IMR-90 (cell line): ENCODE measurements at regions not wholly inside any gene's neighbourhood (a gene's known extent, or its start where the extent isn't known, plus 50 kb on each side); places are given as distances from the start of the nearest gene placed in this dataset.

ENCODE experiments used
- ATAC-seq: fragments of 200-7000 bp; cut with Tn5 transposase; 2 replicates; pipeline ENCODE4 v1.9.1; 2020; ENCODE audit warnings: low read depth, mild to moderate bottlenecking, moderate library complexity
- BruUV-seq: library from RNA; stranded (reverse); fragments of 400-500 nt; replicated peaks from 2 replicates; lab custom pipeline; 2021; lab: Mats Ljungman, UMichigan
- CTCF ChIA-PET: fragments of 300-600 bp; formaldehyde crosslinking; extraction: SDS; loops from one replicate; lab custom pipeline; 2021; ENCODE audit warnings: antibody characterized with exemption; lab: Yijun Ruan, JAX
- POLR2A ChIA-PET: fragments of 300-600 bp; sonication (Branson Sonifier 250); formaldehyde crosslinking; loops from one replicate; lab custom pipeline; 2022; ENCODE audit warnings: antibody characterized with exemption; ENCODE audit not compliant: unreplicated experiment; lab: Charles Lee
- DNase-seq: peaks from one replicate; pipeline ENCODE4 v3.0.0; 2013
- H2AFZ ChIP-seq: replicated peaks from 2 replicates; pipeline ENCODE3; 2013; ENCODE audit warnings: low read length, mild to moderate bottlenecking; ENCODE audit not compliant: poor library complexity
- H2AK5ac ChIP-seq: 2 replicates; pipeline ENCODE4 v1.6.1; 2013; ENCODE audit warnings: low read depth, low read length, inconsistent platforms
- H2AK9ac ChIP-seq: replicated peaks from 2 replicates; pipeline ENCODE3; 2013; ENCODE audit warnings: mild to moderate bottlenecking, low read depth, low read length, moderate library complexity; ENCODE audit not compliant: poor library complexity
- H2BK120ac ChIP-seq: 2 replicates; pipeline ENCODE4 v1.6.1; 2013; ENCODE audit warnings: low read depth, low read length, inconsistent platforms
- H2BK15ac ChIP-seq: 3 replicates; pipeline ENCODE4 v1.6.1; 2013; ENCODE audit warnings: low read depth, low read length, inconsistent platforms
- H2BK20ac ChIP-seq: 2 replicates; pipeline ENCODE4 v1.6.1; 2013; ENCODE audit warnings: low read depth, mild to moderate bottlenecking, inconsistent platforms, low read length, moderate library complexity
- H2BK5ac ChIP-seq: 2 replicates; pipeline ENCODE4 v1.6.1; 2013; ENCODE audit warnings: mild to moderate bottlenecking, low read depth, low read length, inconsistent platforms; ENCODE audit not compliant: poor library complexity, severe bottlenecking
- H3K14ac ChIP-seq: replicated peaks from 2 replicates; pipeline ENCODE4 v1.6.1; 2013; ENCODE audit warnings: low read depth, low read length, inconsistent platforms
- H3K18ac ChIP-seq: 2 replicates; pipeline ENCODE4 v1.6.1; 2013; ENCODE audit warnings: low read depth, low read length, control low read depth
- H3K23ac ChIP-seq: 2 replicates; pipeline ENCODE4 v1.6.1; 2013; ENCODE audit warnings: low read depth, low read length, inconsistent platforms
- H3K27ac ChIP-seq: 2 replicates; pipeline ENCODE4 v1.5.1; 2013; ENCODE audit warnings: mild to moderate bottlenecking, control low read depth, low read length; ENCODE audit not compliant: insufficient read depth
- H3K27me3 ChIP-seq: 2 replicates; pipeline ENCODE4 v1.6.1; 2013; ENCODE audit warnings: low read length; ENCODE audit not compliant: control insufficient read depth, insufficient read depth
- H3K36me3 ChIP-seq: 2 replicates; pipeline ENCODE4 v1.6.1; 2013; ENCODE audit warnings: low read length, mixed read lengths; ENCODE audit not compliant: control insufficient read depth, insufficient read depth
- H3K4ac ChIP-seq: 2 replicates; pipeline ENCODE4 v1.6.1; 2013; ENCODE audit warnings: low read depth, low read length, inconsistent platforms
- H3K4me1 ChIP-seq: 2 replicates; pipeline ENCODE4 v1.6.1; 2013; ENCODE audit warnings: low read length, mixed read lengths; ENCODE audit not compliant: control insufficient read depth, insufficient read depth
- H3K4me2 ChIP-seq: 2 replicates; pipeline ENCODE4 v1.6.1; 2013; ENCODE audit warnings: low read depth, mild to moderate bottlenecking, control low read depth, low read length, moderate library complexity
- H3K4me3 ChIP-seq: 2 replicates; pipeline ENCODE4 v1.5.1; 2013; ENCODE audit warnings: low read depth, mild to moderate bottlenecking, control low read depth, low read length, moderate library complexity; ENCODE audit not compliant: insufficient read depth
- H3K56ac ChIP-seq: 2 replicates; pipeline ENCODE4 v1.6.1; 2013; ENCODE audit warnings: low read length, inconsistent platforms; ENCODE audit not compliant: insufficient read depth; ENCODE audit errors: extremely low read depth
- H3K79me1 ChIP-seq, 2 experiments: 2 replicates each; pipeline ENCODE4 v1.6.1; 2013; ENCODE audit warnings: low read length in 2 of 2, inconsistent platforms in 1 of 2, low read depth in 1 of 2
- H3K9ac ChIP-seq: 2 replicates; pipeline ENCODE4 v1.6.1; 2013; ENCODE audit warnings: low read depth, low read length, control low read depth
- H3K9me1 ChIP-seq: 2 replicates; pipeline ENCODE4 v1.6.1; 2013; ENCODE audit warnings: low read length, inconsistent platforms; ENCODE audit not compliant: insufficient read depth
- H3K9me3 ChIP-seq: 2 replicates; pipeline ENCODE4 v1.6.1; 2013; ENCODE audit warnings: low read length; ENCODE audit not compliant: control insufficient read depth, insufficient read depth
- H4K20me1 ChIP-seq: 2 replicates; pipeline ENCODE4 v1.6.1; 2013; ENCODE audit warnings: low read length, inconsistent platforms; ENCODE audit not compliant: insufficient read depth
- H4K5ac ChIP-seq: 2 replicates; pipeline ENCODE4 v1.6.1; 2013; ENCODE audit warnings: mild to moderate bottlenecking, low read depth, low read length, control low read depth
- H4K8ac ChIP-seq, 2 experiments: 2 replicates each; pipeline ENCODE4 v1.6.1; 2013; ENCODE audit warnings: low read depth in 2 of 2, low read length in 2 of 2, control low read depth in 1 of 2, inconsistent platforms in 1 of 2
- H4K91ac ChIP-seq: 2 replicates; pipeline ENCODE4 v1.6.1; 2013; ENCODE audit warnings: low read depth, low read length, inconsistent platforms; ENCODE audit not compliant: insufficient read depth
- CEBPB ChIP-seq: IDR thresholded peaks from 2 replicates; pipeline ENCODE4 v1.6.1; 2012; ENCODE audit warnings: low read depth, low read length, improper control_type of control experiment
- CTCF ChIP-seq: conservative IDR thresholded peaks from 2 replicates; pipeline ENCODE4 v1.5.1; 2012; ENCODE audit warnings: mild to moderate bottlenecking, low read depth, low read length, improper control_type of control experiment
- ELK1 ChIP-seq: fragments of 150-350 bp; IDR thresholded peaks from 2 replicates; pipeline ENCODE4 v1.6.1; 2016; ENCODE audit warnings: low read depth, mild to moderate bottlenecking, low read length, moderate library complexity, borderline replicate concordance
- MAZ ChIP-seq: IDR thresholded peaks from 2 replicates; pipeline ENCODE4 v1.6.1; 2012; ENCODE audit warnings: low read depth, mild to moderate bottlenecking, low read length, improper control_type of control experiment, moderate library complexity, borderline replicate concordance
- RAD21 ChIP-seq: IDR thresholded peaks from 2 replicates; pipeline ENCODE4 v1.6.1; 2012; ENCODE audit warnings: low read length, improper control_type of control experiment
- WGBS, 2 experiments: methylation state at CpG; one replicate each; pipeline versions ENCODE4 v1.1.5 to v1.1.7; 2013; ENCODE audit warnings: missing lambda C conversion rate in 2 of 2; ENCODE audit not compliant: insufficient read length in 1 of 2; ENCODE audit errors: extremely low coverage in 2 of 2; 5-methylcytosine and 5-hydroxymethylcytosine counted together
- dilution Hi-C: fragments of 300-500 bp; cut with HindIII; formaldehyde crosslinking; loops from one replicate; pipeline ENCODE4 v1.14.3; 2018; ENCODE audit warnings: low sequenced_read_pairs; ENCODE audit not compliant: unreplicated experiment
- in situ Hi-C: fragments of 300-500 bp; cut with MboI; formaldehyde crosslinking; loops from 3 replicates; pipeline ENCODE4 v1.14.3; 2019; ENCODE audit warnings: low sequenced_read_pairs, inconsistent platforms, mixed read lengths
- intact Hi-C: fragments of 100-400 bp; cut with micrococcal nuclease; formaldehyde crosslinking; loops from 2 replicates; pipeline ENCODE4 v1.10.0; 2022

- Histone ChIP-seq H3K23ac (no peak overlapping the region), H3K9me3 (no peaks in the 10 kb centered on the region), H3K36me3 (no peaks in the 10 kb centered on the region), H4K5ac (no peak overlapping the region), H3K9ac (no peak overlapping the region), H2AFZ (no peak overlapping the region), H3K56ac (no peak overlapping the region), H3K27me3 (no peaks in the 10 kb centered on the region; the same call in 1 of the 2 replicates), H2AK5ac (no peak overlapping the region), H3K4me1 (no peaks in the 10 kb centered on the region), H2BK5ac (no peak overlapping the region), H3K18ac (no peak overlapping the region), H2BK20ac (no peak overlapping the region), H3K79me1 (no peaks in the 10 kb centered on the region), H3K9me1 (no peaks in the 10 kb centered on the region), H4K20me1 (no peaks in the 10 kb centered on the region; the same call in 1 of the 2 replicates), H4K8ac (no peak overlapping the region), H2BK15ac (no peak overlapping the region), H3K4me3 (no peak overlapping the region), H3K4me2 (no peak overlapping the region), H4K91ac (no peak overlapping the region), H2BK120ac (no peak overlapping the region), H2AK9ac (no peak overlapping the region), H3K14ac (no peak overlapping the region), H3K27ac (no peak overlapping the region), H3K4ac (no peak overlapping the region)
- POLR2A ChIA-PET: no interaction called here
- no TSS peak for BruUV-seq
- peak; percentile 70 for ATAC-seq
- CTCF ChIA-PET: interaction anchor here (0.9 to 1.0 kb wide), 2 partner anchors 11 to 86 kb away, joined by 3 to 4 read pairs; no protein-coding TSS in a partner anchor
- peak; percentile 27 for DNase-seq
- in situ Hi-C loops (no loop called here), intact Hi-C loops (no loop called here), dilution Hi-C loops (no loop called here)
- TF ChIP-seq RAD21 (peak; percentile 19; the same call in 1 of the 2 replicates), ELK1 (no peak), CEBPB (no peak), MAZ (no peak), CTCF (peak; percentile 39)
- WGBS, 2 experiments: no CpG with 5 or more reads among the region's 5 CpGs
Measured at GRCh38 chr2:121897335-121897970, 142.0 kb downstream of the TSN start.
